Breast epithelium (tissue), 4 donors: ENCODE measurements at regions not wholly inside any gene's neighbourhood (a gene's known extent, or its start where the extent isn't known, plus 50 kb on each side); places are given as distances from the start of the nearest gene placed in this dataset.

ENCODE experiments used
- DNase-seq, 2 donors: peaks; one replicate each; pipeline ENCODE4 v3.0.0-alpha.2; 2019; ENCODE audit warnings: low spot score in 2 of 2
- H3K27ac ChIP-seq, 2 donors: fragments of 200-600 bp; sonication (generic) in 1 of 2; one replicate each; pipeline ENCODE4 v1.5.1; 2016 to 2019; ENCODE audit warnings: mild to moderate bottlenecking in 1 of 2
- H3K27me3 ChIP-seq, 2 donors: fragments of 200-600 bp; sonication (generic) in 1 of 2; one replicate each; pipeline versions ENCODE4 v1.5.1 to v1.6.0; 2017 to 2019; ENCODE audit warnings: control low read depth in 1 of 2, mild to moderate bottlenecking in 1 of 2
- H3K36me3 ChIP-seq: fragments of 200-600 bp; one replicate; pipeline ENCODE4 v1.5.1; 2019
- H3K4me1 ChIP-seq, 2 donors: fragments of 200-600 bp; sonication (generic); one replicate each; pipeline ENCODE4 v1.5.1; 2016 to 2019; ENCODE audit warnings: control low read depth in 1 of 2
- H3K4me3 ChIP-seq, 3 donors: fragments of 200-600 bp; sonication (generic); 1 replicate in 2 of 3; 2 replicates in 1 of 3; pipeline ENCODE4 v1.5.1; 2016 to 2019; ENCODE audit warnings: mild to moderate bottlenecking in 3 of 3, moderate library complexity in 2 of 3
- H3K9me3 ChIP-seq, 2 donors: fragments of 200-600 bp; sonication (generic) in 1 of 2; one replicate each; pipeline ENCODE4 v1.5.1; 2016 to 2019; ENCODE audit warnings: control low read depth in 1 of 2
- POLR2A ChIP-seq: fragments of 450-650 bp; IDR thresholded peaks from one replicate; pipeline ENCODE4 v1.6.1; 2016; ENCODE audit warnings: antibody characterized with exemption, mild to moderate bottlenecking, moderate library complexity
- POLR2AphosphoS5 ChIP-seq, 3 donors: sonication (generic); formaldehyde crosslinking; IDR thresholded peaks; one replicate each; pipeline ENCODE4 v1.6.1; 2017; ENCODE audit warnings: antibody characterized with exemption in 3 of 3
- intact Hi-C: fragments of 100-400 bp; cut with DNase I; formaldehyde crosslinking; loops from one replicate; pipeline ENCODE4 v1.15.1; 2023; ENCODE audit warnings: low total_unique reads
- TF ChIP-seq, protein P1 (sequence below), 3 donors: fragments of 450-650 bp; IDR thresholded peaks; one replicate each; pipeline ENCODE4 v1.5.1; 2016 to 2017; ENCODE audit warnings: antibody characterized with exemption in 3 of 3, mild to moderate bottlenecking in 3 of 3, moderate library complexity in 3 of 3

- DNase-seq = no peak
- Histone ChIP-seq H3K4me1 (no peaks in the 10 kb centered on the region), H3K27ac (no peak overlapping the region), H3K27me3 (peaks cover 0 to 5% of the 10 kb centered on the region in 2 donors), H3K36me3 (no peaks in the 10 kb centered on the region), H3K4me3 (no peak overlapping the region), H3K9me3 (no peaks in the 10 kb centered on the region)
- intact Hi-C loops = no loop called here
- TF ChIP-seq POLR2AphosphoS5 (IDR thresholded peaks at IDR 0.05) (no peak), POLR2A (no peak)
- TF ChIP-seq, protein P1, sequence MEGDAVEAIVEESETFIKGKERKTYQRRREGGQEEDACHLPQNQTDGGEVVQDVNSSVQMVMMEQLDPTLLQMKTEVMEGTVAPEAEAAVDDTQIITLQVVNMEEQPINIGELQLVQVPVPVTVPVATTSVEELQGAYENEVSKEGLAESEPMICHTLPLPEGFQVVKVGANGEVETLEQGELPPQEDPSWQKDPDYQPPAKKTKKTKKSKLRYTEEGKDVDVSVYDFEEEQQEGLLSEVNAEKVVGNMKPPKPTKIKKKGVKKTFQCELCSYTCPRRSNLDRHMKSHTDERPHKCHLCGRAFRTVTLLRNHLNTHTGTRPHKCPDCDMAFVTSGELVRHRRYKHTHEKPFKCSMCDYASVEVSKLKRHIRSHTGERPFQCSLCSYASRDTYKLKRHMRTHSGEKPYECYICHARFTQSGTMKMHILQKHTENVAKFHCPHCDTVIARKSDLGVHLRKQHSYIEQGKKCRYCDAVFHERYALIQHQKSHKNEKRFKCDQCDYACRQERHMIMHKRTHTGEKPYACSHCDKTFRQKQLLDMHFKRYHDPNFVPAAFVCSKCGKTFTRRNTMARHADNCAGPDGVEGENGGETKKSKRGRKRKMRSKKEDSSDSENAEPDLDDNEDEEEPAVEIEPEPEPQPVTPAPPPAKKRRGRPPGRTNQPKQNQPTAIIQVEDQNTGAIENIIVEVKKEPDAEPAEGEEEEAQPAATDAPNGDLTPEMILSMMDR (IDR thresholded peaks at IDR 0.05) = no peak
Observed at GRCh38 chrX:124975456-124975855, 344.2 kb upstream of the TEX13C start.

DNA sequence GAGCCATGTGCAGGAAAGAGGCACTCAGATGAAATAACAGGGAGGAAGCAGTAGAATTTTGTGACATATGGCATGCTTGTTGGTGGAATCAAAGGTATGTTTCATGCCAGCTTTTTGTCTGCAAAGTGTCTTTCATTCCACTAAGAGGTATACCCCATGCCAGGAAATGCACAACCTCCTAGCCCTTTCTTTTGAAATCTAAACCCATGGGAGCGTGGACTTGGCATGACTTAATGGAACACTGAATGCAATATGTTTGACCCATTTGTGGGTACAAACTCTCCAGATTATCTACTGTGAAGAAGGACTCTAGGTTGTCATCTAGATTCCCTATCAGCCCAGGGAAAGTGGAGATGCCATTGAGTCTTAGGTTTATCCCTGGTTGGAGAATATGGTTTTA is 338.3 kb upstream of the TEX13C start:
- Histone ChIP-seq H3K4me1 (no peaks in the 10 kb centered on the region), H3K27me3 (peaks cover 0 to 8% of the 10 kb centered on the region in 2 donors), H3K4me3 (no peak overlapping the region), H3K9me3 (no peaks in the 10 kb centered on the region), H3K27ac (no peak overlapping the region), H3K36me3 (no peaks in the 10 kb centered on the region)
- DNase-seq = no peak
- intact Hi-C loops = no loop called here
- TF ChIP-seq, protein P1 (IDR thresholded peaks at IDR 0.05) = no peak
- TF ChIP-seq POLR2AphosphoS5 (IDR thresholded peaks at IDR 0.05) (no peak), POLR2A (no peak)

DNA sequence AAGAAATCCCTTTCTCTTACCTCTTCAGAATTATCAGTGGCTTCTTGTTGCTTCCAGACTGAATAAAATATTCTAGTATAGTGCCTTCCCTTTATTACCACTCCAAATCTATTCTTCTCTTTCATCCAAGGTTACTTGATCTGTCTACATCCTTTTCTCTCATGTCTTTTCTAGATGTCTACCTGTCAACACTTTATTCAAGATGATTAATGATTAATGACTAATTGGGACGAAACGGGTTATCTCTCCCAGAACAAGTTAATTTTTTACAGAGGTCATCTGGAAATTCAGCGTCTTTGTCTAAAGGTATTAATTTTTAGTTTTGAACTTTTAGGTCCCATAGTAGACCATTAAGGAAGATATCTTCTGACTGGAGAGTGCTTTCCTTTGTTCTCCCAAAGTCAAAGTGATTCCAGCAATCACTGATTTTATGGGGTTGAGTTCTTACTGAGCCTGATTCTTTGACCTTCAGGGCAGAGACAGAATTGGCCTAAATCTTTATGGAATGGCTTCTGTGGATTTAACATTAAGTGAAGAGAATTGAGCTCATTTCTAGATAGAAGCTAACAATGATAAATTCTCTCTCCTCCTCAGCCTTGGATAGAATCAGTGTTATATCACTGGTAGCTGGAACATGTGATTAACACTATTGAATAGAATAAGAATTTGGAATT is 335.4 kb upstream of the TEX13C start:
- Histone ChIP-seq H3K4me3 (no peak overlapping the region), H3K4me1 (no peaks in the 10 kb centered on the region), H3K36me3 (no peaks in the 10 kb centered on the region), H3K9me3 (no peaks in the 10 kb centered on the region), H3K27ac (no peak overlapping the region), H3K27me3 (peaks cover 0 to 3% of the 10 kb centered on the region in 2 donors)
- TF ChIP-seq POLR2A = no peak
- TF ChIP-seq POLR2AphosphoS5 (IDR thresholded peaks at IDR 0.05) = no peak
- TF ChIP-seq, protein P1 (IDR thresholded peaks at IDR 0.05) = no peak
- no peak for DNase-seq
- intact Hi-C loops = no loop called here

DNA sequence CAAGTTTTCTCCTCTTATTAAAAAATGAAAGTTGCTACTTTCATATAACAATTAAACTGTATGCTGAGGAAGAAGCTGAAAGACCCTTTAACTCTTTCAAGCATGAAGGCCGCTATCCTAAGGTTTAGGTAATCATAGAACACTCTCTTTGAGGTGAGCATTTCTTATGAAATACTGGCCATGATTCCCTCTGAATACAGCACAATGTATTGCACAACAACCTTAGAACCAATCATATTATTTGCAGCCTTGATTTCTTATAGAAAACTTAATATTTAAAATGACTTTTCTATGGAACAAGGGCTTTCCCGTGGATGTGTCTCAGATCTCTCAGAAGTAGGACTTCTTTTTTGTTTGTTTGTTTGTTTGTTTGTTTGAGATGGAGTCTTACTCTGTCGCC is 333.4 kb upstream of the TEX13C start:
- no peaks in the 10 kb centered on the region for H3K4me1 ChIP-seq
- DNase-seq = no peak
- intact Hi-C loops = no loop called here
- TF ChIP-seq, protein P1 (IDR thresholded peaks at IDR 0.05) = no peak
- TF ChIP-seq POLR2A (no peak), POLR2AphosphoS5 (IDR thresholded peaks at IDR 0.05) (no peak)
- no peak overlapping the region for H3K27ac ChIP-seq
- no peaks in the 10 kb centered on the region for H3K9me3 ChIP-seq
- H3K36me3 ChIP-seq = no peaks in the 10 kb centered on the region
- peaks cover 0 to 3% of the 10 kb centered on the region in 2 donors for H3K27me3 ChIP-seq
- no peak overlapping the region for H3K4me3 ChIP-seq

DNA sequence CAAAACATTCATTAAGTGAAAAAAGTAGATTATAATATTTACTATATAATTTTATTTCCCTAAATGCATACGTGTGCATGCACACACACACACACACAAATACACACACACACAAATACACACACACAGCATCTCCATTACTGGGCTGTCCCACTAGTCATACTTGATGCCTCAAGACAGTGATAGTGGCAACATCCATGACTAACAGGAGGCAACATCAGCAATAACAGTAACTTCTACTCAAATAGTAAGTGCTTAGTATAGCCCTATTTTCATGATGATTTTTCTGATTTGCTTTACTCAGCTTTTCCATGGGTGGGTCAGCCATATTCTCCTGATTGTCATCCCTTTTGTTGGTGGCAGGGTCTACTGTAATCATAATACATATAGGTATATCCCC is 325.9 kb upstream of the TEX13C start:
- TF ChIP-seq POLR2AphosphoS5 (IDR thresholded peaks at IDR 0.05) (no peak), POLR2A (no peak)
- TF ChIP-seq, protein P1 (IDR thresholded peaks at IDR 0.05) = no peak
- Histone ChIP-seq H3K4me1 (no peaks in the 10 kb centered on the region), H3K4me3 (no peak overlapping the region), H3K27ac (no peak overlapping the region), H3K36me3 (no peaks in the 10 kb centered on the region), H3K9me3 (no peaks in the 10 kb centered on the region), H3K27me3 (peaks cover 0 to 7% of the 10 kb centered on the region in 2 donors)
- no peak for DNase-seq
- intact Hi-C loops = no loop called here
